Prostate gland (tissue), 2 donors: ENCODE measurements at regions not wholly inside any gene's neighbourhood (a gene's known extent, or its start where the extent isn't known, plus 50 kb on each side); places are given as distances from the start of the nearest gene placed in this dataset.

Source experiments
- DNase-seq: peaks from one replicate; pipeline ENCODE4 v3.0.0-alpha.2; 2019; ENCODE audit warnings: low spot score
- H3K27ac ChIP-seq, 2 donors: fragments of 200-600 bp; sonication (generic); 2 replicates each; pipeline ENCODE4 v1.5.1; 2017 to 2019
- H3K27me3 ChIP-seq: fragments of 200-600 bp; sonication (generic); replicated peaks from 2 replicates; pipeline ENCODE4 v1.5.1; 2019; ENCODE audit not compliant: insufficient read depth
- H3K36me3 ChIP-seq, 2 donors: fragments of 200-600 bp; sonication (generic); 1 replicate in 1 of 2; 2 replicates in 1 of 2; pipeline versions ENCODE4 v1.5.1 to v1.8.1; 2017 to 2019
- H3K4me1 ChIP-seq: fragments of 200-600 bp; sonication (generic); replicated peaks from 2 replicates; pipeline ENCODE4 v1.5.1; 2019
- H3K4me3 ChIP-seq, 2 donors: fragments of 200-600 bp; sonication (generic); 2 replicates each; pipeline ENCODE4 v1.5.1; 2017 to 2019
- H3K9me3 ChIP-seq: fragments of 200-600 bp; sonication (generic); 2 replicates; pipeline ENCODE4 v1.5.1; 2017
- POLR2A ChIP-seq: fragments of 450-650 bp; IDR thresholded peaks from one replicate; pipeline ENCODE4 v1.6.1; 2016; ENCODE audit warnings: antibody characterized with exemption, mild to moderate bottlenecking
- POLR2AphosphoS5 ChIP-seq: sonication (generic); formaldehyde crosslinking; IDR thresholded peaks from one replicate; pipeline ENCODE4 v1.6.1; 2017; ENCODE audit warnings: antibody characterized with exemption
- WGBS: methylation state at CpG from one replicate; pipeline ENCODE4 v1.1.5; 2018; 5-methylcytosine and 5-hydroxymethylcytosine counted together
- intact Hi-C: fragments of 100-400 bp; cut with DNase I; formaldehyde crosslinking; loops from one replicate; pipeline ENCODE4 v1.14.2; 2022
- TF ChIP-seq, protein P1 (sequence below), 4 experiments: fragments of 200-600 bp in 2 of 4; fragments of 450-650 bp in 2 of 4; sonication (generic) in 2 of 4; IDR thresholded peaks; 1 replicate in 3 of 4; 2 replicates in 1 of 4; pipeline ENCODE4 v1.5.1; 2016 to 2019; ENCODE audit warnings: antibody characterized with exemption in 4 of 4, mild to moderate bottlenecking in 2 of 4, moderate library complexity in 2 of 4

DNA sequence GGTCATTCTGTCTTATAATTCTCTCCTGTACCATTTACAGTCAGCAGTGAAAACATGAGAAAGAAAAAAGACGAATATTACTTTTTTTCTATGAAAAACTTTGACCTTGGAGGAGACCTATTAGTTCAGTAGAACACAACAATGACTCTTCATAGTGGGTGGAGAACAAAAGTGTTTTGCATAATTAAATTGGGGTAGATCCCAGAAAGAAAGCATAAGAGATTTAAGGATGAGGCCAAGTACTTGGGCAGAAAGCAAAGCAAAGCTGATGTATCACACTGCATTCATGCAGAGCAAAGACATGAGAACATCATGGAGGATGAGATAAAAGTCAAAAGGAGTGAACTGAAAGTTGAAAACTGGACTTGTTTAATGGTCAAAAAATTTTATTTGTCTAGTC, 1273.4 kb downstream of the ROBO2 start:
- 92% methylated on average over 1 of the region's 1 CpG for WGBS
- intact Hi-C loops, result no loop called here
- Histone ChIP-seq H3K36me3 (no peaks in the 10 kb centered on the region), H3K27me3 (no peaks in the 10 kb centered on the region), H3K4me1 (no peaks in the 10 kb centered on the region), H3K4me3 (no peak overlapping the region), H3K27ac (no peak overlapping the region), H3K9me3 (no peaks in the 10 kb centered on the region)
- DNase-seq, result no peak
- TF ChIP-seq, protein P1, sequence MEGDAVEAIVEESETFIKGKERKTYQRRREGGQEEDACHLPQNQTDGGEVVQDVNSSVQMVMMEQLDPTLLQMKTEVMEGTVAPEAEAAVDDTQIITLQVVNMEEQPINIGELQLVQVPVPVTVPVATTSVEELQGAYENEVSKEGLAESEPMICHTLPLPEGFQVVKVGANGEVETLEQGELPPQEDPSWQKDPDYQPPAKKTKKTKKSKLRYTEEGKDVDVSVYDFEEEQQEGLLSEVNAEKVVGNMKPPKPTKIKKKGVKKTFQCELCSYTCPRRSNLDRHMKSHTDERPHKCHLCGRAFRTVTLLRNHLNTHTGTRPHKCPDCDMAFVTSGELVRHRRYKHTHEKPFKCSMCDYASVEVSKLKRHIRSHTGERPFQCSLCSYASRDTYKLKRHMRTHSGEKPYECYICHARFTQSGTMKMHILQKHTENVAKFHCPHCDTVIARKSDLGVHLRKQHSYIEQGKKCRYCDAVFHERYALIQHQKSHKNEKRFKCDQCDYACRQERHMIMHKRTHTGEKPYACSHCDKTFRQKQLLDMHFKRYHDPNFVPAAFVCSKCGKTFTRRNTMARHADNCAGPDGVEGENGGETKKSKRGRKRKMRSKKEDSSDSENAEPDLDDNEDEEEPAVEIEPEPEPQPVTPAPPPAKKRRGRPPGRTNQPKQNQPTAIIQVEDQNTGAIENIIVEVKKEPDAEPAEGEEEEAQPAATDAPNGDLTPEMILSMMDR (IDR thresholded peaks at IDR 0.05), result no peak
- TF ChIP-seq POLR2A (no peak), POLR2AphosphoS5 (no peak)

DNA sequence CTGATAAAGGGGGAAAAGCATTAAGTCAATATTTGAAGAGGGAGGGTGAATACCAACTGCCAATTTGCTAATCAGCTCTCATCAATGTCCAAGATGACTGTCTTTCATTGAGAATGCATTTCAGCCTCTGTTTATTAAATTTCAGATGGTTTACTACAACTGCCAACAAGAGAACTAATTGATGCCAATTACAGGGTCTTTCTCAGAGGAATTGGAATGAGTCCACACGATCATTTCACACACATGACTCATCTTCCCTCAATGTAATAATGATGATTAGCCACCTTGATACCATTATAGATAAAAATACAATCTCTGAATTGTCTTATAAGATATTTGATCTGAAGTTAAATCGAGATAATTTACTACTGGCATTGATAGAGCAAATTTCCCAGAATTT, 1274.4 kb downstream of the ROBO2 start:
- DNase-seq, result no peak
- intact Hi-C loops, result no loop called here
- 69% methylated on average over 2 of the region's 2 CpGs for WGBS
- Histone ChIP-seq H3K4me3 (no peak overlapping the region), H3K36me3 (no peaks in the 10 kb centered on the region), H3K27me3 (no peaks in the 10 kb centered on the region), H3K4me1 (no peaks in the 10 kb centered on the region), H3K9me3 (no peaks in the 10 kb centered on the region), H3K27ac (no peak overlapping the region)
- TF ChIP-seq POLR2AphosphoS5, result no peak
- no peak for TF ChIP-seq POLR2A
- TF ChIP-seq, protein P1 (IDR thresholded peaks at IDR 0.05), result no peak

DNA sequence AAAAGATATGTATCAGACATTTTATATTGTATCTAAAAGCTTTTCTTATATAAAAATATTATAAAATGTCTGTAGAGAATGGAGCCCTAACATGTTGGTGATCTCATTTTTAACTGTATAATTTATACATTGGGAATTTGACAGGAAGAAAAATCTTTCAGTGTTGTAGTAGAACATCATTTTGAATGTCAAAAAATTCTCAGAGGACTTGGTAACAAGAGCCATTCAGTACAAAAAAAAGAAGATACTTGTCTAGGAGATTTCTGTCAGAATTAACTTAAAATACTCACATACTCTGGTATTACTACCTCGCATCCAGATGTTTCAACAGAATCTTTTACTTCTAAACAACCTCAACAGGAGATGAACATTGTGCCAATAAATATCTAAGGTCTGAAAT, 1277.9 kb downstream of the ROBO2 start:
- intact Hi-C loops, result no loop called here
- WGBS, result 95% methylated on average over 1 of the region's 1 CpG

DNA sequence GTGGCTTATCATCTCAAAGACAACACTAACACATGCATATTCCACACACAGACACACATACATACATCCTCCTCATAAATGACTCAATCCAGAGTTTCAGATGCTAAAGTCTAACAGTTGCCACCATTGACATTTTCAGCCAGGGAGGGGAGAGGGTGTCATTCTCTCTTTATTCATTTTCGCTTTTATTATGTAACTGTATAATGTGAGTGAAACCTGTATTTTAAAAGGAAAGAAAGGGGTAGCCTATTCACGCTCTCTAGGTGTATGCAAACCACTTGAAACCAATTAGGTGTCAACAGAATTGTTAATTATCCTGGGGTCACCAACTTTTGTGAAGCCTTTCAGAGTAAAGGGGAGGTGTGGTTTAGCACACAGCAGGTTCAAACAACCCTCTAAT, 1282.9 kb downstream of the ROBO2 start:
- DNase-seq, result no peak
- Histone ChIP-seq H3K27me3 (no peaks in the 10 kb centered on the region), H3K4me1 (no peaks in the 10 kb centered on the region), H3K36me3 (no peaks in the 10 kb centered on the region), H3K27ac (no peak overlapping the region), H3K4me3 (no peak overlapping the region), H3K9me3 (no peaks in the 10 kb centered on the region)
- TF ChIP-seq POLR2A (no peak), POLR2AphosphoS5 (no peak)
- TF ChIP-seq, protein P1 (IDR thresholded peaks at IDR 0.05), result no peak
- 92% methylated on average over 2 of the region's 2 CpGs for WGBS
- intact Hi-C loops, result no loop called here

More for the DNA sequence above, 1277.9 kb downstream of the ROBO2 start:
- Histone ChIP-seq H3K4me3 (no peak overlapping the region), H3K27ac (no peak overlapping the region), H3K27me3 (no peaks in the 10 kb centered on the region), H3K36me3 (no peaks in the 10 kb centered on the region), H3K9me3 (no peaks in the 10 kb centered on the region), H3K4me1 (no peaks in the 10 kb centered on the region)
- DNase-seq, result no peak
- no peak for TF ChIP-seq POLR2AphosphoS5
- TF ChIP-seq, protein P1 (IDR thresholded peaks at IDR 0.05), result no peak
- TF ChIP-seq POLR2A, result no peak

DNA sequence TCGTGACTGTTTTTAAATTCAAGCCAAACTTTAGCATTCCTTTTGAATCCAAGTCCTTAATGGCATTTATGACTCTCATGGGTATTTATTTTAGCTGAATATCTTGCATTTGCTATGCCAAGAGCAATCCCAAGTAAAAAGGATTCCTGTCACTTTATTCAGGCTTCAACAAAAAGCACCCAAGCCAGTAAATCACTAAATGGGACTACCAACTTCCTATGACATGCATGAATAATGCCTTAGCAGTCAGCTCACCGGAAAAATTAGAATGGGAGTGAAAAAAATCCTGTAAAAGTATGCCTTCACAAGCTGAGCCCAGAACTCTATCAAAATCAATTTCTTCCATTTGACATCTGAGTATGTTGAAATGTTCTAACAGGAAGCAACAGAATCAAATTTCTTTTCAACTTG, 1297.9 kb downstream of the ROBO2 start:
- 3% methylated on average over 2 of the region's 2 CpGs for WGBS

More for the DNA sequence above, 1297.9 kb downstream of the ROBO2 start:
- no peaks in the 10 kb centered on the region for H3K9me3 ChIP-seq
- TF ChIP-seq POLR2AphosphoS5, result no peak
- DNase-seq, result no peak
- H3K36me3 ChIP-seq, result no peaks in the 10 kb centered on the region
- H3K27me3 ChIP-seq, result no peaks in the 10 kb centered on the region
- no peaks in the 10 kb centered on the region for H3K4me1 ChIP-seq
- intact Hi-C loops, result no loop called here
- no peak overlapping the region for H3K27ac ChIP-seq
- H3K4me3 ChIP-seq, result no peak overlapping the region
